GM23338 (cell line): ENCODE measurements at regions not wholly inside any gene's neighbourhood (a gene's known extent, or its start where the extent isn't known, plus 50 kb on each side); places are given as distances from the start of the nearest gene placed in this dataset.

Experiments used
- ATAC-seq: fragments of 200-7000 bp; cut with Tn5 transposase; 3 replicates; pipeline ENCODE4 v1.9.1; 2020
- DNase-seq: peaks from one replicate; pipeline ENCODE4 v3.0.0-alpha.2; 2015; ENCODE audit warnings: low spot score
- H2AFZ ChIP-seq: fragments of 200-600 bp; sonication (generic); 2 replicates; pipeline ENCODE4 v1.8.0; 2016; ENCODE audit warnings: antibody characterized with exemption, mild to moderate bottlenecking, moderate library complexity
- H3F3A ChIP-seq: fragments of 200-600 bp; sonication (generic); replicated peaks from 2 replicates; pipeline ENCODE4 v1.8.0; 2017; ENCODE audit warnings: antibody characterized with exemption, mixed run types, low read depth
- H3K27ac ChIP-seq: fragments of 200-600 bp; sonication (generic); 2 replicates; pipeline ENCODE4 v1.6.1; 2016; ENCODE audit warnings: low read depth
- H3K27me3 ChIP-seq: fragments of 200-600 bp; sonication (generic); 2 replicates; pipeline ENCODE4 v1.8.0; 2016; ENCODE audit warnings: mild to moderate bottlenecking, mixed run types, moderate library complexity; ENCODE audit not compliant: insufficient read depth
- H3K36me3 ChIP-seq: fragments of 200-600 bp; sonication (generic); 2 replicates; pipeline ENCODE4 v1.8.0; 2016; ENCODE audit warnings: mild to moderate bottlenecking; ENCODE audit not compliant: insufficient read depth
- H3K4me1 ChIP-seq: fragments of 200-600 bp; sonication (generic); 2 replicates; pipeline ENCODE4 v1.8.0; 2016; ENCODE audit warnings: mild to moderate bottlenecking, moderate library complexity; ENCODE audit not compliant: insufficient read depth
- H3K4me2 ChIP-seq: fragments of 200-600 bp; sonication (generic); 2 replicates; pipeline ENCODE4 v1.7.1; 2017; ENCODE audit warnings: mixed run types
- H3K4me3 ChIP-seq: fragments of 200-600 bp; sonication (generic); 2 replicates; pipeline ENCODE4 v1.6.1; 2016; ENCODE audit warnings: mixed run types
- H3K79me2 ChIP-seq: fragments of 200-600 bp; sonication (generic); replicated peaks from 2 replicates; pipeline ENCODE4 v1.8.0; 2017; ENCODE audit warnings: mild to moderate bottlenecking; ENCODE audit not compliant: insufficient read depth
- H3K9me2 ChIP-seq: fragments of 200-600 bp; sonication (generic); 2 replicates; pipeline ENCODE4 v1.8.0; 2017; ENCODE audit not compliant: insufficient read depth
- H4K20me1 ChIP-seq: fragments of 200-600 bp; sonication (generic); replicated peaks from 2 replicates; pipeline ENCODE4 v1.8.0; 2017; ENCODE audit warnings: mild to moderate bottlenecking; ENCODE audit not compliant: insufficient read depth
- H3K27ac Mint-ChIP-seq: 2 replicates; pipeline ENCODE4 v1.8.0; 2020; ENCODE audit warnings: inconsistent platforms, mild to moderate bottlenecking, moderate library complexity, mixed read lengths
- H3K27me3 Mint-ChIP-seq: 3 replicates; pipeline ENCODE4 v1.8.0; 2022; ENCODE audit warnings: low read depth, mild to moderate bottlenecking, moderate library complexity, mixed read lengths, inconsistent platforms; ENCODE audit not compliant: insufficient read depth, poor library complexity
- H3K36me3 Mint-ChIP-seq: 3 replicates; pipeline ENCODE4 v1.8.0; 2021; ENCODE audit warnings: low read depth, mild to moderate bottlenecking, inconsistent platforms, moderate library complexity, mixed read lengths
- H3K4me1 Mint-ChIP-seq: 3 replicates; pipeline ENCODE4 v1.8.0; 2020; ENCODE audit warnings: mild to moderate bottlenecking, inconsistent platforms, mixed read lengths
- H3K4me3 Mint-ChIP-seq: 3 replicates; pipeline ENCODE4 v1.8.0; 2021; ENCODE audit warnings: moderate library complexity, mild to moderate bottlenecking, inconsistent platforms, mixed read lengths
- H3K9me3 Mint-ChIP-seq: 3 replicates; pipeline ENCODE4 v1.8.0; 2020; ENCODE audit warnings: moderate library complexity, mild to moderate bottlenecking, inconsistent platforms, mixed read lengths
- EZH2 ChIP-seq: fragments of 200-600 bp; sonication (generic); IDR thresholded peaks from one replicate; pipeline ENCODE4 v1.8.0; 2017; ENCODE audit warnings: antibody characterized with exemption, mild to moderate bottlenecking, low read depth; ENCODE audit not compliant: unreplicated experiment
- EZH2phosphoT487 ChIP-seq: fragments of 200-600 bp; sonication (generic); IDR thresholded peaks from one replicate; pipeline ENCODE4 v1.8.1; 2018; ENCODE audit warnings: antibody characterized with exemption; ENCODE audit not compliant: unreplicated experiment
- JUNB ChIP-seq: IDR thresholded peaks from one replicate; pipeline ENCODE4 v1.6.1; 2016; ENCODE audit warnings: antibody characterized with exemption; ENCODE audit not compliant: unreplicated experiment
- POLR2AphosphoS5 ChIP-seq: IDR thresholded peaks from 2 replicates; pipeline ENCODE4 v1.6.1; 2016; ENCODE audit warnings: antibody characterized with exemption, low read depth
- ZNF114 ChIP-seq: fragments of 250-450 bp; sonication (Bioruptor Pico); IDR thresholded peaks from 2 replicates; pipeline ENCODE4 v1.5.0; 2020; ENCODE audit warnings: mild to moderate bottlenecking, moderate library complexity
- ZNF331 ChIP-seq: fragments of 250-450 bp; sonication (Bioruptor Pico); IDR thresholded peaks from 2 replicates; pipeline ENCODE4 v1.5.0; 2020; ENCODE audit warnings: low read depth, mild to moderate bottlenecking, moderate library complexity
- TF ChIP-seq, protein P1 (sequence below): fragments of 250-450 bp; sonication (Bioruptor Pico); IDR thresholded peaks from 2 replicates; pipeline ENCODE4 v1.5.0; 2020; ENCODE audit warnings: mild to moderate bottlenecking, moderate library complexity
- TF ChIP-seq, protein P2 (sequence below): IDR thresholded peaks from one replicate; pipeline ENCODE4 v1.6.1; 2018; ENCODE audit warnings: antibody characterized with exemption; ENCODE audit not compliant: unreplicated experiment
- TF ChIP-seq, protein P3 (sequence below): IDR thresholded peaks from 2 replicates; pipeline ENCODE4 v1.6.1; 2016; ENCODE audit warnings: antibody characterized with exemption

DNA sequence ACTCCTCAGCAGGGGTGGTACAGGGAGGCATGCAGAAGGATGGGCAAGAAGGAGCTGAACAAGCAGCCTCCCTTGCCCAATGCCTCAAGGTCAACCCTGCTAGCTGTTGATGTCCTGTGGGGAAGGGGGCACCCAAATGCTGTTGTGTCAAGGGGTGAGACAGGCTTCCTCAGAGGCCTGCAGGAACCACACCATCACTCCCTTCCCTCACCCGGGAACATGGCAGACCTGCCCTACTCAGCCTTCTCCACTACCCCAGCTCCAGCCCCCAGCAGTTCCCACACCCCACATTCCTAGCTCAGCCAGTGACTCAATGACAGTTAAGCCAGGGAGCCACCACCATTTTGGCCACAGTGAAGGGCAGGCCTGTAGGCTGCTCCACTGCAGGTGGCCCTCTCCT, 53.9 kb upstream of the RMP24 start (continued):
- TF ChIP-seq, protein P1, sequence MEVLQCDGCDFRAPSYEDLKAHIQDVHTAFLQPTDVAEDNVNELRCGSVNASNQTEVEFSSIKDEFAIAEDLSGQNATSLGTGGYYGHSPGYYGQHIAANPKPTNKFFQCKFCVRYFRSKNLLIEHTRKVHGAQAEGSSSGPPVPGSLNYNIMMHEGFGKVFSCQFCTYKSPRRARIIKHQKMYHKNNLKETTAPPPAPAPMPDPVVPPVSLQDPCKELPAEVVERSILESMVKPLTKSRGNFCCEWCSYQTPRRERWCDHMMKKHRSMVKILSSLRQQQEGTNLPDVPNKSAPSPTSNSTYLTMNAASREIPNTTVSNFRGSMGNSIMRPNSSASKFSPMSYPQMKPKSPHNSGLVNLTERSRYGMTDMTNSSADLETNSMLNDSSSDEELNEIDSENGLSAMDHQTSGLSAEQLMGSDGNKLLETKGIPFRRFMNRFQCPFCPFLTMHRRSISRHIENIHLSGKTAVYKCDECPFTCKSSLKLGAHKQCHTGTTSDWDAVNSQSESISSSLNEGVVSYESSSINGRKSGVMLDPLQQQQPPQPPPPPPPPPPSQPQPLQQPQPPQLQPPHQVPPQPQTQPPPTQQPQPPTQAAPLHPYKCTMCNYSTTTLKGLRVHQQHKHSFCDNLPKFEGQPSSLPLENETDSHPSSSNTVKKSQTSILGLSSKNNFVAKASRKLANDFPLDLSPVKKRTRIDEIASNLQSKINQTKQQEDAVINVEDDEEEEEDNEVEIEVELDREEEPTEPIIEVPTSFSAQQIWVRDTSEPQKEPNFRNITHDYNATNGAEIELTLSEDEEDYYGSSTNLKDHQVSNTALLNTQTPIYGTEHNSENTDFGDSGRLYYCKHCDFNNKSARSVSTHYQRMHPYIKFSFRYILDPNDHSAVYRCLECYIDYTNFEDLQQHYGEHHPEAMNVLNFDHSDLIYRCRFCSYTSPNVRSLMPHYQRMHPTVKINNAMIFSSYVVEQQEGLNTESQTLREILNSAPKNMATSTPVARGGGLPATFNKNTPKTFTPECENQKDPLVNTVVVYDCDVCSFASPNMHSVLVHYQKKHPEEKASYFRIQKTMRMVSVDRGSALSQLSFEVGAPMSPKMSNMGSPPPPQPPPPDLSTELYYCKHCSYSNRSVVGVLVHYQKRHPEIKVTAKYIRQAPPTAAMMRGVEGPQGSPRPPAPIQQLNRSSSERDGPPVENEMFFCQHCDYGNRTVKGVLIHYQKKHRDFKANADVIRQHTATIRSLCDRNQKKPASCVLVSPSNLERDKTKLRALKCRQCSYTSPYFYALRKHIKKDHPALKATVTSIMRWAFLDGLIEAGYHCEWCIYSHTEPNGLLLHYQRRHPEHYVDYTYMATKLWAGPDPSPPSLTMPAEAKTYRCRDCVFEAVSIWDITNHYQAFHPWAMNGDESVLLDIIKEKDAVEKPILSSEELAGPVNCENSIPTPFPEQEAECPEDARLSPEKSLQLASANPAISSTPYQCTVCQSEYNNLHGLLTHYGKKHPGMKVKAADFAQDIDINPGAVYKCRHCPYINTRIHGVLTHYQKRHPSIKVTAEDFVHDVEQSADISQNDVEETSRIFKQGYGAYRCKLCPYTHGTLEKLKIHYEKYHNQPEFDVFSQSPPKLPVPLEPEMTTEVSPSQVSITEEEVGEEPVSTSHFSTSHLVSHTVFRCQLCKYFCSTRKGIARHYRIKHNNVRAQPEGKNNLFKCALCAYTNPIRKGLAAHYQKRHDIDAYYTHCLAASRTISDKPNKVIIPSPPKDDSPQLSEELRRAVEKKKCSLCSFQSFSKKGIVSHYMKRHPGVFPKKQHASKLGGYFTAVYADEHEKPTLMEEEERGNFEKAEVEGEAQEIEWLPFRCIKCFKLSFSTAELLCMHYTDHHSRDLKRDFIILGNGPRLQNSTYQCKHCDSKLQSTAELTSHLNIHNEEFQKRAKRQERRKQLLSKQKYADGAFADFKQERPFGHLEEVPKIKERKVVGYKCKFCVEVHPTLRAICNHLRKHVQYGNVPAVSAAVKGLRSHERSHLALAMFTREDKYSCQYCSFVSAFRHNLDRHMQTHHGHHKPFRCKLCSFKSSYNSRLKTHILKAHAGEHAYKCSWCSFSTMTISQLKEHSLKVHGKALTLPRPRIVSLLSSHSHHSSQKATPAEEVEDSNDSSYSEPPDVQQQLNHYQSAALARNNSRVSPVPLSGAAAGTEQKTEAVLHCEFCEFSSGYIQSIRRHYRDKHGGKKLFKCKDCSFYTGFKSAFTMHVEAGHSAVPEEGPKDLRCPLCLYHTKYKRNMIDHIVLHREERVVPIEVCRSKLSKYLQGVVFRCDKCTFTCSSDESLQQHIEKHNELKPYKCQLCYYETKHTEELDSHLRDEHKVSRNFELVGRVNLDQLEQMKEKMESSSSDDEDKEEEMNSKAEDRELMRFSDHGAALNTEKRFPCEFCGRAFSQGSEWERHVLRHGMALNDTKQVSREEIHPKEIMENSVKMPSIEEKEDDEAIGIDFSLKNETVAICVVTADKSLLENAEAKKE (CRISPR knock-in tag), result no peak

DNA sequence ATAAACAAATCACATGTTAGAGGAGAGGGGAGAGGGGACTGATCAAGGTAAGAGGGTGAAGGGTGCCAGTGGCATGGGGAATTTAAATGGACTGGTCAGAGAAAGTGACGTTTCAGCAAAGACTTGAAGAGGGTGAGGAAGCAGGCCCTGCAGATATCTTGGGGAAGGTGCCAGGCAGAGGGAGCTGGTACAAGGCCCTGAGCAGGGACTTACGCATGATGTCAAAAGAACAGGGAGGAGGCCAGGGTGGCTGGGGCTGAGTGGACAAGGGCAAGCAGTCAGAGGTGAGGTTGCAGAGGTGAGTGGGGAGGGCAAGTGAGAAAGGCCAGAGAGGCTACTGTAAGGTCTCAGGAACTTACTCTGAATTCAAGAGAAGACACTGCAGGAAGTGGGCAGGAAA, 53.3 kb upstream of the RMP24 start:
- Mint-ChIP-seq H3K27ac (no peak overlapping the region), H3K36me3 (peaks cover 6% of the 10 kb centered on the region; the same call in 1 of the 3 replicates), H3K27me3 (peaks cover 3% of the 10 kb centered on the region), H3K4me1 (peaks cover 15% of the 10 kb centered on the region), H3K4me3 (no peak overlapping the region), H3K9me3 (no peaks in the 10 kb centered on the region)
- no peak for ATAC-seq
- Histone ChIP-seq H3K36me3 (no peaks in the 10 kb centered on the region), H3F3A (0 out of 2 replicates have a peak, but pooled peaks cover 4% of the 10 kb centered on the region), H3K4me2 (no peak overlapping the region), H3K27ac (no peak overlapping the region), H2AFZ (no peak overlapping the region), H3K9me2 (peaks cover 13% of the 10 kb centered on the region; the same call in 1 of the 2 replicates), H3K79me2 (no peaks in the 10 kb centered on the region; the same call in 1 of the 2 replicates), H3K4me3 (no peak overlapping the region), H4K20me1 (no peaks in the 10 kb centered on the region), H3K4me1 (peaks cover 15% of the 10 kb centered on the region), H3K27me3 (no peaks in the 10 kb centered on the region)
- no peak for DNase-seq
- TF ChIP-seq JUNB (no peak), EZH2phosphoT487 (no peak), ZNF331 (CRISPR knock-in tag) (no peak), ZNF114 (no peak), EZH2 (no peak), POLR2AphosphoS5 (no peak)
- TF ChIP-seq, protein P2, sequence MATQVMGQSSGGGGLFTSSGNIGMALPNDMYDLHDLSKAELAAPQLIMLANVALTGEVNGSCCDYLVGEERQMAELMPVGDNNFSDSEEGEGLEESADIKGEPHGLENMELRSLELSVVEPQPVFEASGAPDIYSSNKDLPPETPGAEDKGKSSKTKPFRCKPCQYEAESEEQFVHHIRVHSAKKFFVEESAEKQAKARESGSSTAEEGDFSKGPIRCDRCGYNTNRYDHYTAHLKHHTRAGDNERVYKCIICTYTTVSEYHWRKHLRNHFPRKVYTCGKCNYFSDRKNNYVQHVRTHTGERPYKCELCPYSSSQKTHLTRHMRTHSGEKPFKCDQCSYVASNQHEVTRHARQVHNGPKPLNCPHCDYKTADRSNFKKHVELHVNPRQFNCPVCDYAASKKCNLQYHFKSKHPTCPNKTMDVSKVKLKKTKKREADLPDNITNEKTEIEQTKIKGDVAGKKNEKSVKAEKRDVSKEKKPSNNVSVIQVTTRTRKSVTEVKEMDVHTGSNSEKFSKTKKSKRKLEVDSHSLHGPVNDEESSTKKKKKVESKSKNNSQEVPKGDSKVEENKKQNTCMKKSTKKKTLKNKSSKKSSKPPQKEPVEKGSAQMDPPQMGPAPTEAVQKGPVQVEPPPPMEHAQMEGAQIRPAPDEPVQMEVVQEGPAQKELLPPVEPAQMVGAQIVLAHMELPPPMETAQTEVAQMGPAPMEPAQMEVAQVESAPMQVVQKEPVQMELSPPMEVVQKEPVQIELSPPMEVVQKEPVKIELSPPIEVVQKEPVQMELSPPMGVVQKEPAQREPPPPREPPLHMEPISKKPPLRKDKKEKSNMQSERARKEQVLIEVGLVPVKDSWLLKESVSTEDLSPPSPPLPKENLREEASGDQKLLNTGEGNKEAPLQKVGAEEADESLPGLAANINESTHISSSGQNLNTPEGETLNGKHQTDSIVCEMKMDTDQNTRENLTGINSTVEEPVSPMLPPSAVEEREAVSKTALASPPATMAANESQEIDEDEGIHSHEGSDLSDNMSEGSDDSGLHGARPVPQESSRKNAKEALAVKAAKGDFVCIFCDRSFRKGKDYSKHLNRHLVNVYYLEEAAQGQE, result no peak
- TF ChIP-seq, protein P3, sequence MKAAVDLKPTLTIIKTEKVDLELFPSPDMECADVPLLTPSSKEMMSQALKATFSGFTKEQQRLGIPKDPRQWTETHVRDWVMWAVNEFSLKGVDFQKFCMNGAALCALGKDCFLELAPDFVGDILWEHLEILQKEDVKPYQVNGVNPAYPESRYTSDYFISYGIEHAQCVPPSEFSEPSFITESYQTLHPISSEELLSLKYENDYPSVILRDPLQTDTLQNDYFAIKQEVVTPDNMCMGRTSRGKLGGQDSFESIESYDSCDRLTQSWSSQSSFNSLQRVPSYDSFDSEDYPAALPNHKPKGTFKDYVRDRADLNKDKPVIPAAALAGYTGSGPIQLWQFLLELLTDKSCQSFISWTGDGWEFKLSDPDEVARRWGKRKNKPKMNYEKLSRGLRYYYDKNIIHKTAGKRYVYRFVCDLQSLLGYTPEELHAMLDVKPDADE, result no peak
